GM12878 (cell line): ENCODE measurements at regions not wholly inside any gene's neighbourhood (a gene's known extent, or its start where the extent isn't known, plus 50 kb on each side); places are given as distances from the start of the nearest gene placed in this dataset.

Experiments
- ATAC-seq: fragments of 200-7000 bp; cut with Tn5 transposase; 3 replicates; pipeline ENCODE4 v1.9.1; 2020; ENCODE audit warnings: mild to moderate bottlenecking, moderate library complexity
- BruUV-seq: library from RNA; stranded (reverse); fragments of 400-500 nt; replicated peaks from 2 replicates; lab custom pipeline; 2021; lab: Mats Ljungman, UMichigan
- CTCF ChIA-PET: fragments of 300-600 bp; sonication (Branson Sonifier 250); formaldehyde crosslinking; extraction: SDS; loops from one replicate; lab custom pipeline; 2021; ENCODE audit warnings: inconsistent platforms; lab: Yijun Ruan, JAX
- POLR2A ChIA-PET: fragments of 350-600 bp; formaldehyde crosslinking; extraction: SDS; loops from one replicate; lab custom pipeline; 2021; ENCODE audit warnings: inconsistent platforms; lab: Charles Lee
- RAD21 ChIA-PET: fragments of 300-600 bp; sonication (Branson Sonifier 250); formaldehyde crosslinking; loops from one replicate; lab custom pipeline; 2023; ENCODE audit warnings: antibody characterized with exemption; ENCODE audit not compliant: unreplicated experiment; lab: Charles Lee
- SMC1A ChIA-PET: fragments of 300-600 bp; sonication (Branson Sonifier 250); formaldehyde crosslinking; loops from one replicate; lab custom pipeline; 2023; ENCODE audit not compliant: unreplicated experiment, uncharacterized antibody; lab: Charles Lee
- DNase-seq: peaks from one replicate; pipeline ENCODE4 v3.0.0-alpha.2; 2011; ENCODE audit warnings: low read depth, low spot score
- FAIRE-seq: peaks from 3 replicates; lab custom pipeline; 2011; peaks lifted over from hg19 to GRCh38; lab: Jason Lieb, UNC
- H2AFZ ChIP-seq: 2 replicates; pipeline ENCODE4 v1.6.0; 2011; ENCODE audit warnings: low read depth, low read length, control low read depth; ENCODE audit not compliant: control insufficient read depth
- H3K27ac ChIP-seq: 2 replicates; pipeline ENCODE4 v1.5.1; 2011; ENCODE audit warnings: control low read depth; ENCODE audit not compliant: control insufficient read depth, insufficient read depth
- H3K27me3 ChIP-seq, 2 experiments: replicated peaks in 1 of 2; 2 replicates each; pipeline versions ENCODE4 v1.6.0 to v1.6.1; 2011; ENCODE audit warnings: low read length in 1 of 2; ENCODE audit not compliant: control insufficient read depth in 2 of 2, insufficient read depth in 2 of 2
- H3K36me3 ChIP-seq, 2 experiments: 2 replicates each; pipeline ENCODE4 v1.5.1; 2011; ENCODE audit warnings: low read length in 1 of 2; ENCODE audit not compliant: control insufficient read depth in 2 of 2, insufficient read depth in 2 of 2
- H3K4me1 ChIP-seq: 2 replicates; pipeline ENCODE4 v1.6.1; 2011; ENCODE audit warnings: mild to moderate bottlenecking, low read length, moderate library complexity, mixed read lengths; ENCODE audit not compliant: control insufficient read depth, insufficient read depth
- H3K4me2 ChIP-seq: 2 replicates; pipeline ENCODE4 v1.6.0; 2011; ENCODE audit warnings: control low read depth; ENCODE audit not compliant: control insufficient read depth, insufficient read depth
- H3K4me3 ChIP-seq: fragments of 200-600 bp; sonication (generic); 2 replicates; pipeline ENCODE4 v1.5.1; 2016
- H3K79me2 ChIP-seq: 2 replicates; pipeline ENCODE4 v1.6.0; 2011; ENCODE audit warnings: low read length; ENCODE audit not compliant: control insufficient read depth, insufficient read depth
- H3K9ac ChIP-seq: 2 replicates; pipeline ENCODE4 v1.8.0; 2011; ENCODE audit warnings: low read length, control low read depth, mixed read lengths; ENCODE audit not compliant: control insufficient read depth, insufficient read depth
- H3K9me3 ChIP-seq: replicated peaks from 3 replicates; pipeline ENCODE4 v1.5.1; 2011; ENCODE audit warnings: mild to moderate bottlenecking, low read length; ENCODE audit not compliant: control insufficient read depth, insufficient read depth
- H4K20me1 ChIP-seq: 2 replicates; pipeline ENCODE4 v1.6.0; 2011; ENCODE audit not compliant: control insufficient read depth, insufficient read depth
- MEF2A ChIP-seq: IDR thresholded peaks from 2 replicates; pipeline ENCODE4 v1.6.1; 2011; ENCODE audit warnings: low read depth, mild to moderate bottlenecking, low read length, moderate library complexity; ENCODE audit not compliant: insufficient read depth
- NFXL1 ChIP-seq: fragments of 450-650 bp; IDR thresholded peaks from 2 replicates; pipeline ENCODE4 v1.6.1; 2017; ENCODE audit warnings: antibody characterized with exemption, mild to moderate bottlenecking, borderline replicate concordance
- SREBF2 ChIP-seq: IDR thresholded peaks from 2 replicates; pipeline ENCODE4 v1.6.1; 2012; ENCODE audit warnings: mild to moderate bottlenecking, low read length
- SUPT20H ChIP-seq: IDR thresholded peaks from 2 replicates; pipeline ENCODE4 v1.6.1; 2011; ENCODE audit warnings: low read depth, mild to moderate bottlenecking, low read length, moderate library complexity, borderline replicate concordance; ENCODE audit not compliant: control insufficient read depth
- TBL1XR1 ChIP-seq: IDR thresholded peaks from 2 replicates; pipeline ENCODE4 v1.6.1; 2012; ENCODE audit warnings: low read depth, low read length, improper control_type of control experiment
- ZNF622 ChIP-seq: fragments of 450-650 bp; IDR thresholded peaks from 2 replicates; pipeline ENCODE4 v1.6.1; 2017; ENCODE audit warnings: mild to moderate bottlenecking, inconsistent platforms
- ZZZ3 ChIP-seq: IDR thresholded peaks from 2 replicates; pipeline ENCODE4 v1.6.1; 2011; ENCODE audit warnings: low read depth; ENCODE audit not compliant: control insufficient read depth, insufficient read length
- WGBS: methylation state at CpG from one replicate; pipeline ENCODE4 v1.1.6; 2016; ENCODE audit warnings: low lambda C conversion rate; ENCODE audit not compliant: insufficient replicate concordance, insufficient coverage; ENCODE audit errors: missing lambda C conversion rate; 5-methylcytosine and 5-hydroxymethylcytosine counted together
- in situ Hi-C: fragments of 300-500 bp; cut with MboI; formaldehyde crosslinking; loops from 9 replicates; pipeline ENCODE4 v1.14.3; 2018; ENCODE audit warnings: mixed read lengths
- intact Hi-C: fragments of 100-400 bp; cut with micrococcal nuclease; formaldehyde crosslinking; loops from one replicate; pipeline ENCODE4 v1.14.2; 2022; ENCODE audit not compliant: unreplicated experiment

- H3K4me3 ChIP-seq, result no peak overlapping the region
- DNase-seq (no peak), FAIRE-seq (no peak), ATAC-seq (no peak)
- ChIA-PET RAD21 (no interaction called here), SMC1A (interaction anchor here (1.3 kb wide), 1 partner anchor 10 kb away, joined by 3 read pairs; no protein-coding TSS in a partner anchor), POLR2A (no interaction called here), CTCF (interaction anchor here (0.7 kb wide), 1 partner anchor 1584 kb away, joined by 3 read pairs; no protein-coding TSS in a partner anchor)
- no peak overlapping the region for H3K27ac ChIP-seq
- no peaks in the 10 kb centered on the region for H3K79me2 ChIP-seq
- H2AFZ ChIP-seq, result no peak overlapping the region
- no TSS peak for BruUV-seq
- H3K4me2 ChIP-seq, result no peak overlapping the region
- no peaks in the 10 kb centered on the region for H3K4me1 ChIP-seq
- H3K9me3 ChIP-seq, result no peaks in the 10 kb centered on the region
- no peaks in the 10 kb centered on the region for H3K36me3 ChIP-seq
- in situ Hi-C loops, result no loop called here
- TF ChIP-seq SREBF2 (no peak), TBL1XR1 (no peak), ZZZ3 (no peak), NFXL1 (no peak), SUPT20H (no peak)
- 7% methylated on average over 6 of the region's 6 CpGs for WGBS
- no peak overlapping the region for H3K9ac ChIP-seq
- no peaks in the 10 kb centered on the region for H4K20me1 ChIP-seq
- no peaks in the 10 kb centered on the region; a peak in 1 of 4 replicates for H3K27me3 ChIP-seq
- intact Hi-C loops, result no loop called here
Measured at GRCh38 chr7:24039991-24040624, 243.9 kb upstream of the NPY start.

- DNase-seq (no peak), ATAC-seq (no peak), FAIRE-seq (no peak)
- no peaks in the 10 kb centered on the region for H3K9me3 ChIP-seq
- H3K27ac ChIP-seq, result no peak overlapping the region
- H3K79me2 ChIP-seq, result no peaks in the 10 kb centered on the region
- ChIA-PET SMC1A (no interaction called here), POLR2A (no interaction called here), CTCF (no interaction called here), RAD21 (no interaction called here)
- no peak overlapping the region for H2AFZ ChIP-seq
- in situ Hi-C loops (no loop called here), intact Hi-C loops (no loop called here)
- H3K4me1 ChIP-seq, result no peaks in the 10 kb centered on the region
- no TSS peak for BruUV-seq
- WGBS, result 39% methylated on average over 5 of the region's 5 CpGs
- H3K4me3 ChIP-seq, result no peak overlapping the region
- no peak overlapping the region for H3K4me2 ChIP-seq
- no peak overlapping the region for H3K9ac ChIP-seq
- H3K36me3 ChIP-seq, result no peaks in the 10 kb centered on the region
- no peaks in the 10 kb centered on the region for H4K20me1 ChIP-seq
- no peaks in the 10 kb centered on the region; a peak in 1 of 4 replicates for H3K27me3 ChIP-seq
- no peak for TF ChIP-seq MEF2A
- TF ChIP-seq ZNF622, result no peak
Measured at GRCh38 chr7:24042028-24042427, 242.0 kb upstream of the NPY start.
